Ammon's horn (tissue), 1 donor: ENCODE measurements at regions not wholly inside any gene's neighbourhood (a gene's known extent, or its start where the extent isn't known, plus 50 kb on each side); places are given as distances from the start of the nearest gene placed in this dataset.

ENCODE experiments used
- DNase-seq: peaks from one replicate; pipeline ENCODE4 v3.0.0-alpha.2; 2016; ENCODE audit warnings: low spot score

GRCh38 chr2:7598402-7598801 is 681.2 kb downstream of the RNF144A start:
- DNase-seq = no peak

DNA sequence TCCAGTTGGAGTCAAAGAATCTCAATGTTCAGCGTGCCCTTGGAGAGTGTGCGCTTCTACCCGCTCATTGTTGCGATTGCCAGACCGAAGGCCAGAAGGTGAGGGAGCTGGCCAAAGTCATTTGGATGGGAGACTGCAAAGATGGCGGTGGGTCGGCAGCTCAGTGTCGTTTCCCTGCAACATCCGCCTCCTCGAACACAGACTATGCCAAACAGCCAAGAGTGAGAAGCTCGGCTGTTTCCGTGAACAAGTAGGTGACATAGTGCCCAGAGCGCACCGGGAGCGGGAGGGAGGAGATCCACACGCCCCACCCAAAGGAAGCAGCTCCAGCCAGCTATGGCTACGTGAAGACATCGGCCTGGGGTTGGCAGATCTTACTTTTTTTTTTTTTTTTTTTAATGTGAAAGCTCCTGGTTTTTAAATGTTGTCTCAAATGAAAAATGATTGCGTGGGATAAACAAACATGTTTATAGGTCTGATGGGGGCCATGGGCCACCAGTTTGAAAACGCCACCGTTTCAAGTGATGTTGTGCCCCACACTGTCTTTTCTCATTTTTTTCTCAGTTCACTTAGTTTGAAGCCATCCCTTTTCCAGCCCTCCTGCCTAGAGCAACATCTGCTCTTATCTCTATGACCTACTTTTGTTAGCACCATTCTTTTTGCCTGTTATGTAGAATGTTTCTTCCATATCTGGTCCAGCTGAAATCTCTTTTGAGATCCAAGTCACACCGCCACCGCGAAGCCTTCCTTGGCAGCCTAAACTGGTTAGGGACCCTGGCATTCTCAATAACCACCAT is 682.4 kb downstream of the RNF144A start:
- DNase-seq = no peak

DNA sequence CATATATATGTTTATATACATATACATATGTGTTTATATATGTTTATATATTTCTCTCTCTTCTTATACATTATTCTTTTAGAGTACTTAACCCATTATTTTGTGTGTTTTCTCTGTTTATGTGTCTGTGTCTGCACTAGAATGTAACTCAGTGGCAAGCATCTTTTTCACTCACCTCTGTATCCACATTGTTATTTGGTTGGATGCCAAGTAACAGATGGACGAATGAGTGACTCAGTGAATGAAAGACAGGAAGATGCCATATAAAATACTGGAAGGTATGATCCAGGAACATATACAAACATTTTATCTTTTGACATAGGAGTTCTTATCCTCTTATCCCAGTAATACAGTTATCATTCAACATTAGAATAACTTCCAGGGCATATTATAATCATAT is 684.8 kb downstream of the RNF144A start:
- DNase-seq = no peak

GRCh38 chr2:7604456-7604855 is 687.2 kb downstream of the RNF144A start:
- no peak for DNase-seq

DNA sequence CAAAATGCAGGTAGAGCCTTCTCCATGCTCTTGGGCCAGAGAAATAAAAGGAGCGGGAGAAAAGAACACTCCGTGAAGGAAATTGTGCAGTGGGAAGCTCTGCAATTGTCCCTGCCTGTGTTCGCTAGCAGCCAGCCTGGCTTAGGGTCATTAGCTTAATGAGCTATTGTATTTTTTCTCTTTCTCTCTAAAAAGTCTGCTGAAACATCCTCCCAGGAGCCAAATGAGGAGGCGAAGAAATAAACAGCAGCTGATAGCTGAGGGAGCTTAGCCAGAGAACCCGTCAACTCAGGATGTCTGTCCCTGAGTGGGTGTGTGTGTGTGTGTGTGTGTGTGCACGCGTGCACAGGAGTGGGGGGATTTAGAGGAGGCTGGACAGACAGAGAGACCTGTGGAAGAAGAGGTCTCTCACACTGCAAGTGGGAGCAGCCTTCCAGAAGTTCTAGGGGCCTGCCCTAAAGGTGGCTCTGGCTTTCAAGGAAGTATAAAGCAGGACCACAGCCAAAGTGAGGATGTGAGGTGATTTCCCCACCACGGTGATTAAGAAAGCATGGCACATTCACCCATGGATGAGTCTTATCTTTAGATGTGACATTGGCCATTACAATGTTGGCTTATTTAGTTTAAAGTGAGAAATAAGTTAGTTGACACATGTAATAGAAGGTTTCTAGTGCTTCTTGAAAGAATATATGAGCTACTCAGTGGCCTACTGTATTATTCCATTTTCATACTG is 690.4 kb downstream of the RNF144A start:
- DNase-seq = peak; percentile 24

DNA sequence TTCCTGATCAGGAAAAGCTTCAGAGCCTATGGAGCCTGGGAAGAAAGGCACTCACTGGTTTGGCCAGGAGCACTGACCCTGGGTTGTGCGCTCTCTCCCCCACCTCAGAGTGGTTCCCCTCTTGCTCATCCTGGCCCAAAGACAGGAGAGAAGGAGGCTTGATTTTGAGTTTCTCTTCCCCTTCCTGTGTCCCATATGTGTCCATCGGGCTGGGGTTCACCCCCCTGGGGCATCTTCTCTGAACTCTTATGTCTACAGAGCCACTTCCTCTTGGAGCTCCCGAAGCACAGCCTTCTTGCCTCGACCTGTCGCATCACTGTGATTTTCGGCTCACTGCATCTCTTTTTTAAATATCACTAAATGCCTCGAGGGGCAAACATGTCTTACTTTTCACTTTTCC is 692.3 kb downstream of the RNF144A start:
- no peak for DNase-seq

GRCh38 chr2:7609974-7610373 is 692.8 kb downstream of the RNF144A start:
- DNase-seq = peak; percentile 28

GRCh38 chr2:7611750-7612149 is 694.5 kb downstream of the RNF144A start:
- DNase-seq = no peak

GRCh38 chr2:7612969-7613368 is 695.8 kb downstream of the RNF144A start:
- DNase-seq = no peak

GRCh38 chr2:7613831-7614230 is 696.6 kb downstream of the RNF144A start:
- DNase-seq = no peak

GRCh38 chr2:7618031-7618430 is 700.8 kb downstream of the RNF144A start:
- DNase-seq = no peak

GRCh38 chr2:7619203-7619970 is 702.2 kb downstream of the RNF144A start:
- DNase-seq = no peak

- DNase-seq = no peak
Measured at GRCh38 chr2:7620255-7620654, 703.0 kb downstream of the RNF144A start.

DNA sequence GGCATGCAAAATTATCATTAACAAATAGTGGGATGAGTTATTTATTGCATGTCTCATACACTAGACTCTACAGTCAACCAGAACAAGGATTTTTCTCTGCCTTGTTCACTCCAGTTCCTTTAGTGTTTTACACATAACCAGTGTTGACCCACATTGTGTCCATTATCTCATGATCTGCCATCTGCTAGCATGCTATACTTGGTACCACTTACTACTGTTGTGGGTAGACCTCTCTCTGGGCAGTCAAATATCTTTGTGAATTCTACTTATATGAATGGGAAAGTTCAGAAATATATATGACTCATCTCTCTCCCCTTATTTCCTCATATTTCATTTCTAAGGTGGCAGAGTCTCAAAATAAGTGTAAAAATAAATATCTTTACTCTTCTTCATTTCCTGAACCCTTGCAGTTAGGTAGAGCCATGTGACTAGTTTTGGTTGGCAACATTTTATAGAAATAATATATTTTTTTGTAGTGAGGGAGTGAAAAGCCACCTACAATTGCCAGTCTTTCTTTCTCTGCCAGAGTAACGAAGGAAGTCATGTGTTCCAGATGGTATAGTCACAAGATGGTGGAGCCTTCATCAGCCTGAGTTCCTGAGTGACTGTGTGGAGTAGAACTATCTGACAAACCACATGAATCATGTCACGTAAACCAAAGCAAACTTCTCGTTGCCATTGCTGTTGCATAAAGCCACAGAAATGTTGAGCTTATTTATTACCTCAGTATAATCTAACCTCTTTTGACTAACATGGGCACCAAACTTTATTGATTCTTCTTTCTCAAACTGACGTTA is 704.0 kb downstream of the RNF144A start:
- DNase-seq = no peak

GRCh38 chr2:7625392-7626138 is 708.4 kb downstream of the RNF144A start:
- no peak for DNase-seq

DNA sequence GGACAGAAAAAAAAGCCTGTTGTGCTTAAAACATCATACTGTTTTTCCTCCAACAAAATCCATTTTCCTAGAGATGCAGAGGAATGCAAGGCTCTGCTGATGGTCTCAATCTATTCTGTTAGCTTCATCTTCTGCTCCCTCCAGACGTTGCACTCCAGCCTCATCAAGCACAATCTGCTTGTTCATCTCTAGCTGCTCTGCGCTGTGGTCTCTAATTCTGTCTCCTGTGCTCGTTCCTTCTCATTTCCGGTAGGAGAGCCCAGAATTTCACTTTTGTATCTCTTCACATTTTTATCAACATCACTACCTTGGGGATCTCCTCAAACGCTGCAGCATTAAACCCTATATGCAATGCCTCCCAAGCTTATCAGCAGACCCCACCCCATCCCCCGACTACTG is 708.9 kb downstream of the RNF144A start:
- DNase-seq = no peak

GRCh38 chr2:7627583-7627982 is 710.4 kb downstream of the RNF144A start:
- DNase-seq = peak; percentile 51

DNA sequence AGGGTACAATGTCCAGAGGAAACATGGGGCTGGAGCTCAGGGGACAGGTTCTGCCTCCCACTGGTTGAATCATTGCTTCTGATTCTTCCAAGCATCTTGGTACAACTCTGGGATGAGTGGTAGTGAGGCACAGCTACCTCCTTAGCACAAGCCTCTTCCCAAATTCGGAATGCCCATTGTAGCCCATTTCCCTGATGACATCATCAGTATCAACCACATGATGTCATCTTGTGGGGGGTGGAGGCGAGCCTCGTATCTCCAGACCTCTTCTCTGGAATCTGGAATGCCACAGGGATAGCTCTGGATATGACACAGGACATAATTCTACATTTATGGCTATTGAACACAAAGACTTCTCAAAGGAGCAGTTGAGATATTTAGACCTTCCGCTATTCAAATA is 715.2 kb downstream of the RNF144A start:
- DNase-seq = no peak

GRCh38 chr2:7633566-7634153 is 716.4 kb downstream of the RNF144A start:
- DNase-seq = no peak

DNA sequence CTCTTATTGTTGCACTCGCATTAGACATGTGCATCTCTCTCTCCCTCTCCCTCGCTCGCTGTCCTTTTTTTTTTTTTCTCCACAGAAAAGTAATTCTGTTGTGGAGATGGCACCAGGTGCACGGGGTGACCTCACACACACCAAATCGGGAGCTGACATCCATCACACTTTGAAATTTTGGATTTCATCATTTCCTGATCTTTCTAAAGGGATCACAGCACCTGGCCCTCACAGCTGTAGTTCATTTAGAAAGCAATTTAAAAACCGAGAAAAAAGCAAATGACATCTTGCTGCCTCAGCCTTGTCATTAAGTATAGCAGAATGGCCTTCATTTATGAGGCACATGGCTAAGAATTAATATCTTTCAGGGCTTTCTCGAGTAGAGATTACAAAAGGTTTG is 717.2 kb downstream of the RNF144A start:
- no peak for DNase-seq

DNA sequence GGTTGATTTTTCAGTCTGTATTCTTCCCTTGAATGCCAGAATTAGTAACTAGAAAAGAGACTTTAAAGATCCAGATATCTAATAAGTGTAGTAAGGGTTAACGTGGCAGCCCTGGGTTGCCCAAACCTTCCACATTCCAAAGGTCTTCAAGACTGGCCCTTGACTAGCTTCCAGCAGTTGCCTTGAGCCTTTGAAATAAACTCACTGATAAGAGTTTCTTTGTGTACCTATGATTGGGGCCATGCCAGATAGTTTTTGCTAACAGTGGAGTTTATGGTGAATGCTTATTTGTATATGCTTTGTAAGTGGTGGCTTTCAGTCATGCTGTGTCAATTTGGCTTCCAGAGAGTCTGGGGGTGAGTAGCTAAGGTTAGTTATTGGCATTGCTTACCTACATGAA is 722.3 kb downstream of the RNF144A start:
- no peak for DNase-seq
